ENCODE measurements at regions not wholly inside any gene's neighbourhood (a gene's known extent, or its start where the extent isn't known, plus 50 kb on each side); places are given as distances from the start of the nearest gene placed in this dataset.

DNA sequence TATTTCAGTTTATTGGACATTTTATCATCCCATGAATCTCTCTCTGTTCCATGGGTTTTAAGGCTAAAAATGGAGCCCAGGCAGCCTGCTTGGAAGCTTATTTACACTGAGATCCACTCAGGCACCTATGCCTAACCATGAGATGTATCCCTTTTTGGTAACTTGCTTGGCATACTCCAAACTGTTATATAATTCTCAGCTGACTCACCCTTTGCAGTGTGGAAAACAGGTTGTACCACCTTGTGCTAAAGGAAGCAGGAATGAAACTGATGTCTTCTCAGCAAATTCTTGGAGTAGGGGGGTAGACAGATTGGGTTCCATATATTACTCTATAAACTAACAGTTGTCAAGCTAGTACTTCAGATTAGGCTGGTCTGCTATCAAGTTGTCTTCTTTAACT, 483.6 kb downstream of the KLF5 start:
- TF ChIP-seq, protein P1, sequence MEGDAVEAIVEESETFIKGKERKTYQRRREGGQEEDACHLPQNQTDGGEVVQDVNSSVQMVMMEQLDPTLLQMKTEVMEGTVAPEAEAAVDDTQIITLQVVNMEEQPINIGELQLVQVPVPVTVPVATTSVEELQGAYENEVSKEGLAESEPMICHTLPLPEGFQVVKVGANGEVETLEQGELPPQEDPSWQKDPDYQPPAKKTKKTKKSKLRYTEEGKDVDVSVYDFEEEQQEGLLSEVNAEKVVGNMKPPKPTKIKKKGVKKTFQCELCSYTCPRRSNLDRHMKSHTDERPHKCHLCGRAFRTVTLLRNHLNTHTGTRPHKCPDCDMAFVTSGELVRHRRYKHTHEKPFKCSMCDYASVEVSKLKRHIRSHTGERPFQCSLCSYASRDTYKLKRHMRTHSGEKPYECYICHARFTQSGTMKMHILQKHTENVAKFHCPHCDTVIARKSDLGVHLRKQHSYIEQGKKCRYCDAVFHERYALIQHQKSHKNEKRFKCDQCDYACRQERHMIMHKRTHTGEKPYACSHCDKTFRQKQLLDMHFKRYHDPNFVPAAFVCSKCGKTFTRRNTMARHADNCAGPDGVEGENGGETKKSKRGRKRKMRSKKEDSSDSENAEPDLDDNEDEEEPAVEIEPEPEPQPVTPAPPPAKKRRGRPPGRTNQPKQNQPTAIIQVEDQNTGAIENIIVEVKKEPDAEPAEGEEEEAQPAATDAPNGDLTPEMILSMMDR (IDR thresholded peaks at IDR 0.05) = no peak
- no peak for TF ChIP-seq EP300 (IDR thresholded peaks at IDR 0.05)
- TF ChIP-seq POLR2A (IDR thresholded peaks at IDR 0.05; ENCODE audit: low read depth) = no peak
- TF ChIP-seq POLR2AphosphoS5 (IDR thresholded peaks at IDR 0.05) = no peak
- DNase-seq (ENCODE audit: extremely low spot score) = no peak
- intact Hi-C loops (cut with DNase I) = no loop called here
- no peak overlapping the region for H3K4me3 ChIP-seq
- no peak overlapping the region for H3K27ac ChIP-seq (replicated peaks in 1 of 4)
- no peaks in the 10 kb centered on the region for H3K36me3 ChIP-seq
- no peaks in the 10 kb centered on the region for H3K9me3 ChIP-seq
- H3K27me3 ChIP-seq = no peaks in the 10 kb centered on the region
- peaks cover 0 to 3% (median 0%) of the 10 kb centered on the region in 4 donors for H3K4me1 ChIP-seq

GRCh38 chr13:73536865-73537264, 478.1 kb downstream of the KLF5 start:
- no peak for DNase-seq (ENCODE audit: extremely low spot score)
- 75% methylated on average over 4 of the region's 4 CpGs for WGBS
- intact Hi-C loops (cut with DNase I) = no loop called here
- no peak for TF ChIP-seq POLR2A (IDR thresholded peaks at IDR 0.05; ENCODE audit: low read depth)
- TF ChIP-seq, protein P1 (IDR thresholded peaks at IDR 0.05) = no peak
- no peak for TF ChIP-seq EP300 (IDR thresholded peaks at IDR 0.05)
- no peak for TF ChIP-seq POLR2AphosphoS5 (IDR thresholded peaks at IDR 0.05)
- Histone ChIP-seq H3K4me1 (no peaks in the 10 kb centered on the region), H3K27ac (replicated peaks in 1 of 4) (no peak overlapping the region), H3K4me3 (no peak overlapping the region), H3K27me3 (no peaks in the 10 kb centered on the region), H3K36me3 (no peaks in the 10 kb centered on the region), H3K9me3 (no peaks in the 10 kb centered on the region)

- H3K36me3 ChIP-seq = no peaks in the 10 kb centered on the region
- intact Hi-C loops (cut with DNase I) = no loop called here
- no peak overlapping the region for H3K4me3 ChIP-seq
- H3K9me3 ChIP-seq = no peaks in the 10 kb centered on the region
- H3K4me1 ChIP-seq = no peaks in the 10 kb centered on the region
- no peaks in the 10 kb centered on the region for H3K27me3 ChIP-seq
- no peak for DNase-seq (ENCODE audit: extremely low spot score)
- TF ChIP-seq EP300 (IDR thresholded peaks at IDR 0.05) (no peak), POLR2A (IDR thresholded peaks at IDR 0.05; ENCODE audit: low read depth) (no peak), POLR2AphosphoS5 (IDR thresholded peaks at IDR 0.05) (no peak)
- TF ChIP-seq, protein P1 (IDR thresholded peaks at IDR 0.05) = no peak
- WGBS = 92% methylated on average over 6 of the region's 6 CpGs
- no peak overlapping the region for H3K27ac ChIP-seq (replicated peaks in 1 of 4)
These were observed 476.5 kb downstream of the KLF5 start for GRCh38 chr13:73535341-73535740.

DNA sequence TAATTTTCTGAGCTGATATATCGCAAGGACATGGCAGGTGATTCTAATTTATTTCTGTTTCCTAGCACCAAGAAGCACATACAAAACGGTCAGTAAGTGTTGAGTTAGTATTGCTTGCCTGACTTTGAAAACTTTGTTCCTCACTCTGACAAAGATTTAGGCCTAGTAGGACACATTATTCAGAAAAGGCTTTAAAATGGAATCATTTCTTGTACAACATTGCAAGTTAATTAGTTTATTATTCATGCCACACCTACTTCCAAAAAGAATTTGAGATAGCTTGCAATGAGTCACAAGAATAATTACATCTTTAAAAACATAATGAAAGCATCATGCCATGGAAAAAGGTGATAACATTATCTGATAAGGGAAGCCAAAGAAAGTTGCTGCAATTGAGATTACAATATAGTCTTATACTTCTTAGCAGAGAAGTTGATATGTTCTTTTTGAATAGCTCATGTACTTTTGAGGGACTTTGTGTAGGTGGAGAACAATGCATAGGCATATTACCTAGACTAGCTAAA, 474.2 kb downstream of the KLF5 start:
- intact Hi-C loops (cut with DNase I) = no loop called here
- Histone ChIP-seq H3K36me3 (no peaks in the 10 kb centered on the region), H3K9me3 (no peaks in the 10 kb centered on the region), H3K27me3 (no peaks in the 10 kb centered on the region), H3K4me1 (no peaks in the 10 kb centered on the region), H3K4me3 (no peak overlapping the region), H3K27ac (replicated peaks in 1 of 4) (no peak overlapping the region)
- DNase-seq (ENCODE audit: extremely low spot score) = no peak
- WGBS = 65% methylated on average over 2 of the region's 2 CpGs
- TF ChIP-seq POLR2A (IDR thresholded peaks at IDR 0.05; ENCODE audit: low read depth) (no peak), POLR2AphosphoS5 (IDR thresholded peaks at IDR 0.05) (no peak), EP300 (IDR thresholded peaks at IDR 0.05) (no peak)
- TF ChIP-seq, protein P1 (IDR thresholded peaks at IDR 0.05) = no peak

- WGBS = 94% methylated on average over 4 of the region's 4 CpGs
These were observed 473.8 kb downstream of the KLF5 start for GRCh38 chr13:73532582-73532981.

More at GRCh38 chr13:73532582-73532981, 473.8 kb downstream of the KLF5 start:
- Histone ChIP-seq H3K27me3 (no peaks in the 10 kb centered on the region), H3K4me3 (no peak overlapping the region), H3K27ac (replicated peaks in 1 of 4) (no peak overlapping the region), H3K9me3 (no peaks in the 10 kb centered on the region), H3K4me1 (no peaks in the 10 kb centered on the region), H3K36me3 (no peaks in the 10 kb centered on the region)
- no peak for TF ChIP-seq POLR2A (IDR thresholded peaks at IDR 0.05; ENCODE audit: low read depth)
- TF ChIP-seq, protein P1 (IDR thresholded peaks at IDR 0.05) = no peak
- TF ChIP-seq EP300 (IDR thresholded peaks at IDR 0.05) = no peak
- TF ChIP-seq POLR2AphosphoS5 (IDR thresholded peaks at IDR 0.05) = no peak
- DNase-seq (ENCODE audit: extremely low spot score) = no peak
- intact Hi-C loops (cut with DNase I) = no loop called here

All from esophagus muscularis mucosa (tissue), 4 donors.